T-helper 2 cell treated with Interferon-gamma antibody and Interleukin-4, amounts not matched to agents 100 ng/mL and 5 ng/mL, for 36 hours (primary cell): ENCODE measurements at regions not wholly inside any gene's neighbourhood (a gene's known extent, or its start where the extent isn't known, plus 50 kb on each side); places are given as distances from the start of the nearest gene placed in this dataset.

Source experiments
- intact Hi-C: fragments of 100-400 bp; cut with micrococcal nuclease; formaldehyde crosslinking; loops from one replicate; pipeline ENCODE4 v1.15.1; 2023

DNA sequence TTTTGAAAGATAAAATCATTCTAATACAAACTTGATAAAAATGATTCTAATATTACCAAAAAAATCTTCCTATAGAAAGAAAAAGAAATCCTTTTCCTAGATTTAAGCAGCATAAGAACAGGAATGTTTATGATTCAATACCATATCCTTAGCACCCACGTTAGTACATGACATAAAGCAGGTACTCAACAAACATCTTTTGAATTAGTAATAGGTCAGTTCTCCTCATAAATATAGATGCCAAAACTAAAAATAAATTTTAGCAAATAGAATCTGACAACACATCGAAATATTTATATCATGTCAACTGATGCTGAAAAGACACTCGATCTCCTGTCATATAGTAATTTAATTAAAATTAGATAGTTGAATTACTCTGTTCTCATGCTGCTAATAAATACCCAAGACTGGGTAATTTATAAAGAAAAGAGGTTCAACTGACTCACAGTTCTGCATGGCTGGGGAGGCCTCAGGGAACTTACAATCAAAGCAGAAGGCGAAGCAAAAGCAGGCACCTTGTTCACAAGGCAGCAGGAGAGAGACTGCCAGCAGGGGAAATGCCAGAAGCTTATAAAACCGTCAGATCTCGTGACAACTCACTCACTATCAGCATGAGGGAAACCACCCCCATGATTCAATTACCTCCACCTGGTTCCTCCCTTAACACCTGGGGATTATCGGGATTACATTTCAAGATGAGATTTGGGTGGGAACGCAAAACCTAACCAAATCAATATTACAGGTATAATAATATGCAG, 191.8 kb downstream of the HTR7 start:
- intact Hi-C loops, result no loop called here

DNA sequence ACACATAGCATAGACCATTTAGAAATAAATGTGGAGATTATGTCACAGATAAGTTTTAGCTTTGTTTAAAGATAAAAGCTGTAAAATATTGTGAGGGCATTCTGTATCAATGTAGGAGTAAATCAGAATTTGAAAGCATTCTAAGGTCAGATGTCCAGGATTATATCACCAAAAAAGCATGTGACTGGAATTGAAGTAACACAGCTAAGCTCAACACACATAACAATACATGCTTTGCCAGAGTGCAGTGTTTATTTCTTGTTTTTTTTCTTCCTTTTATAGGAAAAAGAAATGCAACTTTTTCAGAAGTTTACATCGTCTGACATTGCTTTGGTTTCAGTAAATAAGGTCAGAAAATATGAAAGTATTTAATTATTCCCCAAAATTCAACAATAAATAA, 183.4 kb downstream of the HTR7 start:
- intact Hi-C loops, result no loop called here

DNA sequence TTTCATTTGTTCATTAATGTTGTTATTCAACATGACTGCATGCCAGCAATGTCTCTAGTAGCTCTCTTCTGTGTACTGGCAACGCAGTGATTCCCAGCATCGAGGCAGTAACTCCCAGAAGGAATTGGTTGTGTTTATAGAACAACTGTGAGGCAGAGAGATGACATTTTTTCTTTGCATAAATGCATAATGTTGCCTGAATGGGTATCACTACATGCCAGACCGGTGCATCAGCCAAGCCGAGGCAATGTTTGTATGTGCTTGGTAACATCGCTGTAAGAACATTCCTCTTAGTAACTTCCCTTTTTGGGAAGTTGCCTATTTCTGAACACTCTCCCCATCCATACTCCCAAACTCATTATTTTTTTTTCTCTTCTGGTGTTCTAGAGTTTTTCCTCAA, 182.9 kb downstream of the HTR7 start:
- intact Hi-C loops, result no loop called here

DNA sequence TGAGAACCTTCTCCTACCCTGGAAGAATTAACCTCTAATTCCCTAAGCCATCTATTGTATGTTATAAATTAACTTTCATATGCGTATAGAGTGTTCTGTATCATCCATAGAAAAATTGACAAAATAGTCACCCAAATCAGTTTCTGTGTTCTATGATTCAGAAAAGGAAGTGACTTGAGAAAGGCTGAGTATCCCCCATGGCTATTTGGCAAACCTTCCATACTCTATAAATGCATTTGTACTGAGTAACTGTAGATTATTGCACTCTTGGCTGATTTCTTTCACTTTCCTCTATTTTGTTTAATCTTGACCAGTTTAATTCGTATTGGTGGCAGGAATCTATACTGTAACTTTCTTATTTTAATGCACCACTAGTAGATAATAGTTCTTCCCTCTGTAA, 182.2 kb downstream of the HTR7 start:
- intact Hi-C loops, result no loop called here
